ENCODE measurements at regions not wholly inside any gene's neighbourhood (a gene's known extent, or its start where the extent isn't known, plus 50 kb on each side); places are given as distances from the start of the nearest gene placed in this dataset.
"Not testable (repeated sequence)": the region's sequence is repeated elsewhere in the genome, so short reads cannot be mapped to it uniquely, and the experiment has no call there.

DNA sequence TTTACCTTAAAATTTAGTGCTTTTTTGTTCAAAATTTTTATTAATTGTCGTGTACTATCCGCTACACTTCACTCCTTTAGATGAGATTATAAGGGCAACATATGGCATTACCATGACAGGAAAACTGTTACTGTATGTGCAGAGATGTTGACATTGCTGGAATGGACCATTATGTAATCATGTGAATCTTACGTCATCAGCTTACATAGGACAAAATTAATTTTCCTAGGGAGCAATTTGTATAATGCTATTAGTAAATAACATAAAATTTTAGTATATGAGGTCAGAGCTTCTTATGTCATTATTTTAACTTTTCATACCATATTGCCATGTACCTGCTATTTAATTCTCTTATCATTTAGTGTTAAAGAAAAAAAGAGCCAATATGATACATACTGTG lies 110.4 kb upstream of the KLHL1 start:
- DNase-seq: no peak

DNA sequence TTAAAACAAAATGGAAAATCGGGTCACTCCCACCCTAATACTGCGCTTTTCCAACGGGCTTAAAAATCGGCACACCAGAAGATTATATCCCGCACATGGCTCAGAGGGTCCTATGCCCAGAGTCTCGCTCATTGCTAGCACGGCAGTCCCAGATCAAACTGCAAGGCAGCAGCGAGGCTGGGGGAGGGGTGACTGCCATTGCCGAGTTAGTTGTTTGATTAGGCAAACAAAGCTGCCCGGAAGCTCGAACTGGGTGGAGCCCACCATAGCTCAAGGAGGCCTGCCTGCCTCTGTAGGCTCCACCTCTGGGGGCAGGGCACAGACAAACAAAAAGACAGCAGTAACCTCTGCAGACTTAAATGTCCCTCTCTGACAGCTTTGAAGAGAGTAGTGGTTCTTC lies 100.7 kb upstream of the KLHL1 start:
- not testable (repeated sequence) for DNase-seq

DNA sequence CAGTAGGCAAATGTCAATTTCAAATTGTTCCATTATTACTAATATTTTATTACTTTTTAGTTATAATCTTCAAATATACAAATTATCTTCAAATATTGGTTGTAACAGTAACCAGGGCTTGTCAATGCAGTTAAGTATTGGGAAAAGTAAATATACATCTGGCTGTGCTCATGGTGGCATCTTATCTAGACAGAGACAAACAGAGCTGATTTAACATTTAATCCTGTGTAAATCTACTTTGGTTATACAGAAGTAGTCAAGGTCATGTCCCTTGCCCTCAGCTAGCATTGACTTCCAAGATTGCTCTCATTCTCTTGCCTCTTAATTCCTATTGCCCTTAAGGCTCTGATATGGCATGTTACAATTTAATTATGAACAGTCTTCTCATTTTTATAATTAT lies 98.4 kb upstream of the KLHL1 start:
- DNase-seq: no peak

DNA sequence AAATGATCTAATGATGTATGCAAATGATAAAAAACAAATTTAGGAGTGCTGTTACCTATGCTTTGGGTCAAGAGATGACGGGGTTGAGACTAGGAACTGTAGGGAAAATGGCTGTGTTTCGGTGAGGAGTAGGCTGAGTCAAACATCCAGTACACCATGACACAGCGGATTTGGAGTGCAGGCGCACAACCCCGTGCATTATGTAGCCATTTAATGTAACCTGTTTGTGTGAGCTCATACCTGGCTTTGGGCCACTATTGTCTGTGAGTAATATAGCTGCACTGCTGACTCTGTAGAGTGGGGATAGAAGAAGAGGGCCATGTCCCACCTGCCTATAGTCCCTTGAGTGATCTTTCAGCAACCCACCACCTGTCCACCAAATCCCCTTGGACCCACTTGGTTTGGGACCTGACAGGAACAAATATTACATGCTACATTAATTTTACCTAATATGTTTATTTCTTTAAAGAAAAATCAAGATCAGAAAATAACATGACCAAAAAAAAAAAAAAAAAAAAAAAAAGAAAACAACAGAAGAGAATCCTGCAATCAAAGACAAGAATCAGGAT lies 95.5 kb upstream of the KLHL1 start:
- DNase-seq: peak; percentile 48

DNA sequence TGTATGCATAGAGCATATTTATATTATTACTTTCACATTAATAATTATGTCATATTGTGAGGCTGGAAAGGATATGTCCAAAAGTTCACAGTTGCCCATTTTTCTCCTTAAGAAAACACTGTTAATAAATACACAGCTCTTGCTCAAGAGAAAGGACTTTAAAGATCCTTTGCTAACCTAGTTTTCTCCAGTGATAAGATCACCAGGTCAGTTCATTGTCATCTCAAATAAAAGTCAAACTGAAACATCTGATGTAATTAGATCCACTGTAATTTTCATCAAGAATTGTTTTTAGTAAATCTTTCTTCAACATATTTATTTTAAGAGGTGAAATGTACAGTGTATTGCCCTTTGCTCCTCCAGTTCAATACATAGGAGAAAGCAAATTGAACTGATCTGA lies 82.8 kb upstream of the KLHL1 start:
- DNase-seq: no peak

DNA sequence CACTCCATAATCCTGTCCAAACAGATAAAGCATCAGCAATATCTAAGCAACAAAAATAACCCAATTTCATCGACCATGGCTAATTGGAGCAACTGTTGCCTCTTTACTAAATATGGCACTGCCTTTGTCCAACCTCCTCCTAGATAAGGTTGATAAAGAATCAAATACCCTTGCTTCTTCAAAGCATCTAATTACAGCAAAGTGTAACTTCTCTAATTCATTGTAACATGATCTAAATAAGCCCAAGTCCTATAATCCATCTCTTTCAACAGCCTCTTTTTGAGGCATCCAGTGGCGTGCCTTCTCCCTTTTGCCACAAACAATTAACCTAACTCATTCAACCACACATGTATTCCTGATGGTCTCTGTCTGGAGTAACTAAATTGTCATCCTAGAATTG lies 81.7 kb upstream of the KLHL1 start:
- DNase-seq: no peak

DNA sequence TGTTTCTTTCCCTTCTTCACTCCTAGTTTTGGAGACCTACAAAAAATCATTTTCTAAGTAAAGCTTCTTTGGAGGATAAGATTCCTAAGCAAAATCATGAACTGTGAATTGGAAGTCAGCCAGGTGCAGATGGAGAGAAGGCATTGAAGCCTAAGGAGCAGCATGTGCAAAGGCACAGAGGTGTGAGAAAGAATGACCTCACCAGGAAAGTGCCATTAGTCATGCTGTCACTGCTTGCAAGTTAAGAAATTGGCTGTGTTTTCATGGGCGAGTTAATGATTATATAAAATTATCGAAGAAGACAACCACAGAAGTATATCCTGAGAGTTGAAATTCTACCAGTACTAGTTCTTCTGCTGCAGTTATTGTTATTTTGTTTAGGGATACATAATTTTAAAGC lies 80.3 kb upstream of the KLHL1 start:
- no peak for DNase-seq

DNA sequence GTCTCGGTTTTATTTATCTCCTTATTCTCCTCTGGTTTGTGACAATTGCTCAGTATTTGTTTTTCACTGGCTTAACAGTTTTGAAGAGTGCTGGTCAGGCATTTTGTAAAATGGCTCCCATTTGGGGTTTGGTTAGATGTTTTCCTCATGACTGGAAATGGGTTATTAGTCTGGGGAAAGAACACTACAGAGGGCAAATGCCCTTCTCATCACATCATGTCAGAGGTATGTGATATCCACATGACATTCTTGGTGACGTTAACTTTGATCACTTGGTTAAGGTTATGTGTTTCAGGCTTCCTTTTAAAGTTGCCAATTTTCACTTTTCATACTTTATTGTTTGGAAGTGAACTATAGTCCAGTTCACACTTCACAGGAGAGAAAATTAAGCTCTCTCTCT lies 74.8 kb upstream of the KLHL1 start:
- DNase-seq: no peak
